ENCODE measurements at regions not wholly inside any gene's neighbourhood (a gene's known extent, or its start where the extent isn't known, plus 50 kb on each side); places are given as distances from the start of the nearest gene placed in this dataset.

- intact Hi-C loops (cut with DNase I), result no loop called here
- Histone ChIP-seq H3K4me1 (peaks cover 0 to 9% (median 0%) of the 10 kb centered on the region in 4 donors), H3K4me3 (no peak overlapping the region), H3K27ac (no peak overlapping the region), H3K9me3 (no peaks in the 10 kb centered on the region), H3K36me3 (no peaks in the 10 kb centered on the region), H3K27me3 (no peaks in the 10 kb centered on the region)
- no peak for TF ChIP-seq POLR2A (IDR thresholded peaks at IDR 0.05)
- no peak for DNase-seq
- WGBS, 2 donors, result 68 to 78% methylated on average over 4 of the region's 4 CpGs
These were observed 541.6 kb downstream of the REEP3 start for GRCh38 chr10:64062793-64063192.

- no peak overlapping the region for H3K4me3 ChIP-seq
- intact Hi-C loops (cut with DNase I), result no loop called here
- no peak for DNase-seq
- TF ChIP-seq EP300 (IDR thresholded peaks at IDR 0.05), result no peak
- no peak for TF ChIP-seq POLR2AphosphoS5 (IDR thresholded peaks at IDR 0.05)
- no peak for TF ChIP-seq CTCF (IDR thresholded peaks at IDR 0.05)
- no peak for TF ChIP-seq POLR2A (IDR thresholded peaks at IDR 0.05)
- H3K4me1 ChIP-seq, result peaks cover 0 to 9% (median 4%) of the 10 kb centered on the region in 4 donors
- WGBS, 2 donors, result 44 to 80% methylated on average over 4 of the region's 4 CpGs
- no peaks in the 10 kb centered on the region for H3K9me3 ChIP-seq
- H3K27me3 ChIP-seq, result no peaks in the 10 kb centered on the region
- no peak overlapping the region for H3K27ac ChIP-seq
- no peaks in the 10 kb centered on the region for H3K36me3 ChIP-seq
These were observed 545.9 kb downstream of the REEP3 start for GRCh38 chr10:64067009-64067606.

GRCh38 chr10:64067859-64068258 is 546.7 kb downstream of the REEP3 start:
- H3K27ac ChIP-seq, result no peak overlapping the region
- intact Hi-C loops (cut with DNase I), result no loop called here
- H3K36me3 ChIP-seq, result no peaks in the 10 kb centered on the region
- TF ChIP-seq CTCF (IDR thresholded peaks at IDR 0.05) (no peak), POLR2AphosphoS5 (IDR thresholded peaks at IDR 0.05) (no peak), EP300 (IDR thresholded peaks at IDR 0.05) (no peak), POLR2A (IDR thresholded peaks at IDR 0.05) (no peak)
- no peaks in the 10 kb centered on the region for H3K9me3 ChIP-seq
- H3K27me3 ChIP-seq, result no peaks in the 10 kb centered on the region
- WGBS, 2 donors, result 95 to 98% methylated on average over 2 of the region's 2 CpGs
- DNase-seq, result no peak
- H3K4me3 ChIP-seq, result no peak overlapping the region
- H3K4me1 ChIP-seq, result peaks cover 0 to 9% (median 4%) of the 10 kb centered on the region in 4 donors

- no peak overlapping the region for H3K27ac ChIP-seq
- no peak overlapping the region for H3K4me3 ChIP-seq
- H3K27me3 ChIP-seq, result no peaks in the 10 kb centered on the region
- H3K9me3 ChIP-seq, result no peaks in the 10 kb centered on the region
- no peaks in the 10 kb centered on the region for H3K36me3 ChIP-seq
- WGBS, 2 donors, result 85 to 88% methylated on average over 1 of the region's 1 CpG
- TF ChIP-seq POLR2A (IDR thresholded peaks at IDR 0.05) (no peak), EP300 (IDR thresholded peaks at IDR 0.05) (no peak), CTCF (IDR thresholded peaks at IDR 0.05) (no peak), POLR2AphosphoS5 (IDR thresholded peaks at IDR 0.05) (no peak)
- peaks cover 0 to 9% (median 4%) of the 10 kb centered on the region in 4 donors for H3K4me1 ChIP-seq
- intact Hi-C loops (cut with DNase I), result no loop called here
- no peak for DNase-seq
These were observed 549.0 kb downstream of the REEP3 start for GRCh38 chr10:64070241-64070640.

- Histone ChIP-seq H3K27ac (no peak overlapping the region), H3K9me3 (no peaks in the 10 kb centered on the region), H3K27me3 (no peaks in the 10 kb centered on the region), H3K4me3 (no peak overlapping the region), H3K4me1 (peaks cover 0 to 9% (median 4%) of the 10 kb centered on the region in 4 donors), H3K36me3 (no peaks in the 10 kb centered on the region)
- DNase-seq, result no peak
- WGBS, 2 donors, result 73 to 91% methylated on average over 5 of the region's 5 CpGs
- intact Hi-C loops (cut with DNase I), result no loop called here
- TF ChIP-seq POLR2A (IDR thresholded peaks at IDR 0.05) (no peak), CTCF (IDR thresholded peaks at IDR 0.05) (no peak), POLR2AphosphoS5 (IDR thresholded peaks at IDR 0.05) (no peak), EP300 (IDR thresholded peaks at IDR 0.05) (no peak)
These were observed 550.0 kb downstream of the REEP3 start for GRCh38 chr10:64071218-64071617.
